ENCODE measurements at regions not wholly inside any gene's neighbourhood (a gene's known extent, or its start where the extent isn't known, plus 50 kb on each side); places are given as distances from the start of the nearest gene placed in this dataset.

GRCh38 chr1:118317842-118318614 is 133.0 kb upstream of the SPAG17 start:
- no peak for TF ChIP-seq POLR2A (IDR thresholded peaks at IDR 0.05)
- TF ChIP-seq EP300 (IDR thresholded peaks at IDR 0.05): no peak
- no peak for TF ChIP-seq POLR2AphosphoS5 (IDR thresholded peaks at IDR 0.05)
- WGBS, 2 donors: 86 to 87% methylated on average over 6 of the region's 6 CpGs
- Histone ChIP-seq H3K4me3 (no peak overlapping the region), H3K27me3 (no peaks in the 10 kb centered on the region), H3K36me3 (no peaks in the 10 kb centered on the region), H3K27ac (no peak overlapping the region), H3K9me3 (no peaks in the 10 kb centered on the region), H3K4me1 (no peaks in the 10 kb centered on the region)
- intact Hi-C loops (cut with DNase I): no loop called here
- no peak for DNase-seq

- no peak for DNase-seq
- Histone ChIP-seq H3K4me3 (no peak overlapping the region), H3K9me3 (no peaks in the 10 kb centered on the region), H3K27me3 (no peaks in the 10 kb centered on the region), H3K4me1 (no peaks in the 10 kb centered on the region), H3K36me3 (no peaks in the 10 kb centered on the region), H3K27ac (no peak overlapping the region)
- intact Hi-C loops (cut with DNase I): no loop called here
- 86 to 91% methylated on average over 4 of the region's 4 CpGs for WGBS, 2 donors
- no peak for TF ChIP-seq POLR2AphosphoS5 (IDR thresholded peaks at IDR 0.05)
- TF ChIP-seq EP300 (IDR thresholded peaks at IDR 0.05): no peak
- no peak for TF ChIP-seq POLR2A (IDR thresholded peaks at IDR 0.05)
- TF ChIP-seq CTCF (IDR thresholded peaks at IDR 0.05): no peak
Measured at GRCh38 chr1:118306851-118307250, 121.8 kb upstream of the SPAG17 start.

- H3K27ac ChIP-seq: no peak overlapping the region
- H3K4me1 ChIP-seq: no peaks in the 10 kb centered on the region
- WGBS, 2 donors: 37 to 52% methylated on average over 4 of the region's 4 CpGs
- TF ChIP-seq CTCF (IDR thresholded peaks at IDR 0.05) (peak in 1 of 4 experiments; percentile 7), POLR2AphosphoS5 (IDR thresholded peaks at IDR 0.05) (no peak)
- no peaks in the 10 kb centered on the region for H3K36me3 ChIP-seq
- no peaks in the 10 kb centered on the region for H3K27me3 ChIP-seq
- intact Hi-C loops (cut with DNase I): no loop called here
- H3K9me3 ChIP-seq: no peaks in the 10 kb centered on the region
- DNase-seq: no peak
- H3K4me3 ChIP-seq: no peak overlapping the region
Measured at GRCh38 chr1:118304722-118305359, 119.8 kb upstream of the SPAG17 start.

GRCh38 chr1:118303534-118303933 is 118.5 kb upstream of the SPAG17 start:
- Histone ChIP-seq H3K27me3 (no peaks in the 10 kb centered on the region), H3K27ac (no peak overlapping the region), H3K36me3 (no peaks in the 10 kb centered on the region), H3K9me3 (no peaks in the 10 kb centered on the region), H3K4me3 (no peak overlapping the region), H3K4me1 (no peaks in the 10 kb centered on the region)
- TF ChIP-seq POLR2A (IDR thresholded peaks at IDR 0.05): no peak
- no peak for TF ChIP-seq EP300 (IDR thresholded peaks at IDR 0.05)
- no peak for TF ChIP-seq CTCF (IDR thresholded peaks at IDR 0.05)
- TF ChIP-seq POLR2AphosphoS5 (IDR thresholded peaks at IDR 0.05): no peak
- DNase-seq: no peak
- WGBS, 2 donors: 60 to 63% methylated on average over 4 of the region's 4 CpGs
- intact Hi-C loops (cut with DNase I): no loop called here

- no peak for DNase-seq
- no peaks in the 10 kb centered on the region for H3K27me3 ChIP-seq
- no peak overlapping the region for H3K4me3 ChIP-seq
- intact Hi-C loops (cut with DNase I): no loop called here
- no peaks in the 10 kb centered on the region for H3K36me3 ChIP-seq
- H3K9me3 ChIP-seq: no peaks in the 10 kb centered on the region
- no peaks in the 10 kb centered on the region for H3K4me1 ChIP-seq
- TF ChIP-seq EP300 (IDR thresholded peaks at IDR 0.05): no peak
- no peak for TF ChIP-seq POLR2AphosphoS5 (IDR thresholded peaks at IDR 0.05)
- no peak for TF ChIP-seq CTCF (IDR thresholded peaks at IDR 0.05)
- no peak for TF ChIP-seq POLR2A (IDR thresholded peaks at IDR 0.05)
- no peak overlapping the region for H3K27ac ChIP-seq
Measured at GRCh38 chr1:118303064-118303463, 118.0 kb upstream of the SPAG17 start.

All from sigmoid colon (tissue), 6 donors.